Omental fat pad (tissue), 3 donors: ENCODE measurements at regions not wholly inside any gene's neighbourhood (a gene's known extent, or its start where the extent isn't known, plus 50 kb on each side); places are given as distances from the start of the nearest gene placed in this dataset.

Source experiments
- ATAC-seq: fragments of 150-250 bp; one replicate; pipeline ENCODE4 v1.9.1; 2016; ENCODE audit warnings: mild to moderate bottlenecking, moderate library complexity; ENCODE audit not compliant: low FRiP score
- DNase-seq: peaks from one replicate; pipeline ENCODE4 v3.0.0-alpha.2; 2019; ENCODE audit warnings: low spot score
- CTCF ChIP-seq, 3 donors: fragments of 450-650 bp; IDR thresholded peaks; one replicate each; pipeline ENCODE4 v1.5.1; 2016 to 2017; ENCODE audit warnings: antibody characterized with exemption in 3 of 3, mild to moderate bottlenecking in 3 of 3, moderate library complexity in 2 of 3

- ATAC-seq (no peak), DNase-seq (no peak)
- TF ChIP-seq CTCF (IDR thresholded peaks at IDR 0.05), result no peak
Measured at GRCh38 chr9:109986521-109986991, 206.6 kb downstream of the PALM2AKAP2 start.

- no peak for DNase-seq
- TF ChIP-seq CTCF (IDR thresholded peaks at IDR 0.05), result no peak
- no peak for ATAC-seq
Measured at GRCh38 chr9:109989296-109989695, 209.3 kb downstream of the PALM2AKAP2 start.

- ATAC-seq (no peak), DNase-seq (no peak)
- no peak for TF ChIP-seq CTCF (IDR thresholded peaks at IDR 0.05)
Measured at GRCh38 chr9:109990541-109990940, 210.5 kb downstream of the PALM2AKAP2 start.

- no peak for TF ChIP-seq CTCF (IDR thresholded peaks at IDR 0.05)
- ATAC-seq (no peak), DNase-seq (no peak)
Measured at GRCh38 chr9:109992293-109992692, 212.3 kb downstream of the PALM2AKAP2 start.

- DNase-seq, result no peak
- TF ChIP-seq CTCF (IDR thresholded peaks at IDR 0.05), result no peak
- ATAC-seq, result no peak
Measured at GRCh38 chr9:109993250-109993978, 213.4 kb downstream of the PALM2AKAP2 start.

- ATAC-seq (no peak), DNase-seq (no peak)
- no peak for TF ChIP-seq CTCF (IDR thresholded peaks at IDR 0.05)
Measured at GRCh38 chr9:109994141-109994540, 213.8 kb downstream of the C9orf152 start.

- ATAC-seq (no peak), DNase-seq (no peak)
- TF ChIP-seq CTCF (IDR thresholded peaks at IDR 0.05), result no peak
Measured at GRCh38 chr9:109996936-109997580, 210.9 kb downstream of the C9orf152 start.
